Muscle layer of colon (tissue), 2 donors: ENCODE measurements at regions not wholly inside any gene's neighbourhood (a gene's known extent, or its start where the extent isn't known, plus 50 kb on each side); places are given as distances from the start of the nearest gene placed in this dataset.

Source experiments
- H3K27ac ChIP-seq: one replicate; pipeline ENCODE4 v1.7.0; 2013; ENCODE audit warnings: low read depth, mild to moderate bottlenecking, low read length, moderate library complexity
- H3K27me3 ChIP-seq, 2 donors: one replicate each; pipeline ENCODE4 v1.7.0; 2013; ENCODE audit warnings: low read length in 2 of 2, mild to moderate bottlenecking in 2 of 2; ENCODE audit not compliant: insufficient read depth in 2 of 2, control insufficient read depth in 1 of 2
- H3K36me3 ChIP-seq: one replicate; pipeline ENCODE4 v1.7.0; 2013; ENCODE audit warnings: mild to moderate bottlenecking, low read length; ENCODE audit not compliant: insufficient read depth
- H3K4me1 ChIP-seq: one replicate; pipeline ENCODE4 v1.7.0; 2013; ENCODE audit warnings: mild to moderate bottlenecking, low read length; ENCODE audit not compliant: insufficient read depth
- H3K4me3 ChIP-seq, 2 donors: one replicate each; pipeline ENCODE4 v1.7.0; 2013; ENCODE audit warnings: low read length in 2 of 2, low read depth in 1 of 2, mild to moderate bottlenecking in 1 of 2, moderate library complexity in 1 of 2
- H3K9ac ChIP-seq: one replicate; pipeline ENCODE4 v1.7.0; 2013; ENCODE audit warnings: low read length
- H3K9me3 ChIP-seq: one replicate; pipeline ENCODE4 v1.7.0; 2013; ENCODE audit warnings: mild to moderate bottlenecking, low read length
- donor health status: abdominal sarcoma.
- donor health status: Adenocarcinoma of cecum.

DNA sequence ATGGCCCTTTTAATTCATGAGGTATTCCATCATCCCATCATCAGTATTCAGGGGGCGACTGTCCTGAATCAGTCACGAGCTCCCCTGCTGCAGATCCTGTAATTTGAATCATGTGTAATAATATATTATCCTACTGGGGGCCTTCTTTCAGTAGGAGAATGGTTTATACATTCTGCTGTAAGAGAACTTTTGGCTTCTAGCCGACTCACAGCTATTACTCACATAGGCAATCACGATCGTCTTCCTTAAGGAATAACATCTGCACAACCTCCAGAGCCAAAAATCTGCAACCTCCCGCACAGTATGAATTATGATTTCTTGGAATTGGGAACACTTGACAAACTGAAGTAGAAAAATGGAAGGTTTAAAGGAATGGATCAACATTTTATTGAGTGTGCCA is 343.0 kb downstream of the USP25 start:
- Histone ChIP-seq H3K4me3 (no peak overlapping the region), H3K9ac (no peak overlapping the region), H3K4me1 (no peaks in the 10 kb centered on the region), H3K36me3 (no peaks in the 10 kb centered on the region), H3K27ac (no peak overlapping the region), H3K27me3 (no peaks in the 10 kb centered on the region), H3K9me3 (no peaks in the 10 kb centered on the region)

DNA sequence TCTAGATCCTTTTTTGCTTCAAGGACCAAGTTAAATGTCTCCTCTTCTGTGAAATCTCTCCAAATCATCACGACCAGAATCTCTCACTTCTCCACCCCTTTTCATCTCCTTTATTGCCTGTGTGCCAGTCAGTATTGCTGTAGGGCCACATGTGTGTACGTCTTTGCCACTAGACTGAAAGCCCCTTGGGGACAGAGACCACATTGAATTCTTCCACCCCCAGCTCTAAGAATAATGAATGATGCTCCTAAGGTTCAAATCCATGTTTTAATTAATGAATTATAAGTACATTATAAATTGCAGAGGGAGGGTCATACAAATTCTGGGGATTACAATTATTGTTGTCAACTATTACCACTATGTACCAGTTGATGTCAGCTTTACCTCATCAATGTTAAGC is 343.8 kb downstream of the USP25 start:
- Histone ChIP-seq H3K9ac (no peak overlapping the region), H3K27ac (no peak overlapping the region), H3K27me3 (no peaks in the 10 kb centered on the region), H3K9me3 (no peaks in the 10 kb centered on the region), H3K36me3 (no peaks in the 10 kb centered on the region), H3K4me1 (no peaks in the 10 kb centered on the region), H3K4me3 (no peak overlapping the region)

- H3K27ac ChIP-seq = no peak overlapping the region
- no peaks in the 10 kb centered on the region for H3K36me3 ChIP-seq
- no peaks in the 10 kb centered on the region for H3K27me3 ChIP-seq
- H3K9me3 ChIP-seq = no peaks in the 10 kb centered on the region
- no peak overlapping the region for H3K9ac ChIP-seq
- no peaks in the 10 kb centered on the region for H3K4me1 ChIP-seq
- H3K4me3 ChIP-seq = no peak overlapping the region
These were observed 345.2 kb downstream of the USP25 start for GRCh38 chr21:16074950-16075489.

DNA sequence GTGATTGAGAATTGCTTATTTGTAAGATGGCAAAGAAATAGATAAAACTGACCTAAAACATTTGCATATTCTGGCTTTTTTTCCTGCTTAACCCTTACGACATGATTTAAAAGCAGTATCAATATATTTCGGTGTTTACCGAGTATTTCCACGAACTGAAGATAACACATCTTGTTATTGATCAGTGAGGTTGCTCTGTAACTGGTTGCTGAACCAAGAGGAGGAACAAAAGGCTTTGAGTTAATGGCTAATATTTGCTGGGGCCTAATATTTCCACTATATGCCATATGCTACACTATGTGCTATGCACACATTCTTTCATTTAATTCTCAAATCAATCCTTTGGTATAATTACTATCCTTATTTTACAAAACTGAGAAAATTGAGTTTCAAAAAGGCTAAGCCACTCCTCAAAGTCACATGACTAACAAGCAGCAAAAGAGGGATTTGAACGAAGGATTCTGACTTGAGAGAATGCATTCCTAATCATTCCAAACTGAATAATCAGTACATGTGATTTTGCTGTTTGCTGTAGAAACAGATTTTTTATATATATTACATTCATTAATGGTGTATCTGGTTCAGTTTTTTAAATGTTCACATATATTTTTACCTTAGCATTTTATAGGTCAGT is 346.0 kb downstream of the USP25 start:
- H3K36me3 ChIP-seq = no peaks in the 10 kb centered on the region
- H3K4me3 ChIP-seq = no peak overlapping the region
- H3K9me3 ChIP-seq = no peaks in the 10 kb centered on the region
- no peak overlapping the region for H3K9ac ChIP-seq
- no peaks in the 10 kb centered on the region for H3K4me1 ChIP-seq
- no peaks in the 10 kb centered on the region for H3K27me3 ChIP-seq
- H3K27ac ChIP-seq = no peak overlapping the region

- H3K4me1 ChIP-seq = no peaks in the 10 kb centered on the region
- no peaks in the 10 kb centered on the region for H3K9me3 ChIP-seq
- no peak overlapping the region for H3K9ac ChIP-seq
- H3K27ac ChIP-seq = no peak overlapping the region
- no peaks in the 10 kb centered on the region for H3K27me3 ChIP-seq
- no peaks in the 10 kb centered on the region for H3K36me3 ChIP-seq
- H3K4me3 ChIP-seq = no peak overlapping the region
These were observed 346.7 kb downstream of the USP25 start for GRCh38 chr21:16076465-16076864.

- Histone ChIP-seq H3K9ac (no peak overlapping the region), H3K36me3 (no peaks in the 10 kb centered on the region), H3K4me1 (no peaks in the 10 kb centered on the region), H3K27me3 (no peaks in the 10 kb centered on the region), H3K27ac (no peak overlapping the region), H3K4me3 (no peak overlapping the region), H3K9me3 (no peaks in the 10 kb centered on the region)
These were observed 348.6 kb downstream of the USP25 start for GRCh38 chr21:16078382-16078781.

DNA sequence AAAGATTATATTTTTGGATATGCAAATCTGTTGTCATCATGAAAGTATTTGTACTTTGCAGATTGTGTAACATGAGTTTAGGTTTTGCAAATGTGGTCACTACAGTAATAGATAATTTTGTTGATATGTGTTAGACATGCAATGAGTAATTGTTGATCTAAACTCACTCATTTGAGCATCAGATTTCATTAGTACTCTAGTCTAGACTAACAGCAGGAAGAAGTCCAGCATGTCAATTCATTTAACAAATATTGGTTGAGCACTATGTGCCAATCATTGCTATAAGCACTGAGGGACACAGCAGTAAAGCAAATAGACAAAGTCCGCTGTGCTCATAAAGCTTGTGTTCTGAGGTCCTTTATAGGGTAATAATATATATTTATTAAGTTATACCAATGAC is 350.0 kb downstream of the USP25 start:
- Histone ChIP-seq H3K4me3 (no peak overlapping the region), H3K9ac (no peak overlapping the region), H3K9me3 (no peaks in the 10 kb centered on the region), H3K27me3 (no peaks in the 10 kb centered on the region), H3K4me1 (no peaks in the 10 kb centered on the region), H3K27ac (no peak overlapping the region), H3K36me3 (no peaks in the 10 kb centered on the region)

GRCh38 chr21:16081304-16081703 is 351.5 kb downstream of the USP25 start:
- Histone ChIP-seq H3K9ac (no peak overlapping the region), H3K27me3 (no peaks in the 10 kb centered on the region), H3K4me3 (no peak overlapping the region), H3K9me3 (no peaks in the 10 kb centered on the region), H3K36me3 (no peaks in the 10 kb centered on the region), H3K27ac (no peak overlapping the region), H3K4me1 (no peaks in the 10 kb centered on the region)

GRCh38 chr21:16082038-16082816 is 352.4 kb downstream of the USP25 start:
- Histone ChIP-seq H3K4me1 (no peaks in the 10 kb centered on the region), H3K9ac (no peak overlapping the region), H3K27me3 (no peaks in the 10 kb centered on the region), H3K4me3 (no peak overlapping the region), H3K9me3 (no peaks in the 10 kb centered on the region), H3K36me3 (no peaks in the 10 kb centered on the region), H3K27ac (no peak overlapping the region)

- Histone ChIP-seq H3K36me3 (no peaks in the 10 kb centered on the region), H3K4me1 (no peaks in the 10 kb centered on the region), H3K9ac (no peak overlapping the region), H3K27me3 (no peaks in the 10 kb centered on the region), H3K9me3 (no peaks in the 10 kb centered on the region), H3K27ac (no peak overlapping the region), H3K4me3 (no peak overlapping the region)
These were observed 355.1 kb downstream of the USP25 start for GRCh38 chr21:16084776-16085364.

GRCh38 chr21:16085421-16085820 is 355.6 kb downstream of the USP25 start:
- H3K4me1 ChIP-seq = no peaks in the 10 kb centered on the region
- no peaks in the 10 kb centered on the region for H3K27me3 ChIP-seq
- H3K9me3 ChIP-seq = no peaks in the 10 kb centered on the region
- no peak overlapping the region for H3K9ac ChIP-seq
- no peak overlapping the region for H3K27ac ChIP-seq
- H3K4me3 ChIP-seq = no peak overlapping the region
- no peaks in the 10 kb centered on the region for H3K36me3 ChIP-seq
